IMR-90 (cell line): ENCODE measurements at regions not wholly inside any gene's neighbourhood (a gene's known extent, or its start where the extent isn't known, plus 50 kb on each side); places are given as distances from the start of the nearest gene placed in this dataset.

ENCODE experiments used
- ATAC-seq: fragments of 200-7000 bp; cut with Tn5 transposase; 2 replicates; pipeline ENCODE4 v1.9.1; 2020; ENCODE audit warnings: low read depth, mild to moderate bottlenecking, moderate library complexity
- BruUV-seq: library from RNA; stranded (reverse); fragments of 400-500 nt; replicated peaks from 2 replicates; lab custom pipeline; 2021; lab: Mats Ljungman, UMichigan
- CTCF ChIA-PET: fragments of 300-600 bp; formaldehyde crosslinking; extraction: SDS; loops from one replicate; lab custom pipeline; 2021; ENCODE audit warnings: antibody characterized with exemption; lab: Yijun Ruan, JAX
- POLR2A ChIA-PET: fragments of 300-600 bp; sonication (Branson Sonifier 250); formaldehyde crosslinking; loops from one replicate; lab custom pipeline; 2022; ENCODE audit warnings: antibody characterized with exemption; ENCODE audit not compliant: unreplicated experiment; lab: Charles Lee
- DNase-seq: peaks from one replicate; pipeline ENCODE4 v3.0.0; 2013
- H2AFZ ChIP-seq: replicated peaks from 2 replicates; pipeline ENCODE3; 2013; ENCODE audit warnings: low read length, mild to moderate bottlenecking; ENCODE audit not compliant: poor library complexity
- H2AK5ac ChIP-seq: 2 replicates; pipeline ENCODE4 v1.6.1; 2013; ENCODE audit warnings: low read depth, low read length, inconsistent platforms
- H2AK9ac ChIP-seq: replicated peaks from 2 replicates; pipeline ENCODE3; 2013; ENCODE audit warnings: mild to moderate bottlenecking, low read depth, low read length, moderate library complexity; ENCODE audit not compliant: poor library complexity
- H2BK120ac ChIP-seq: 2 replicates; pipeline ENCODE4 v1.6.1; 2013; ENCODE audit warnings: low read depth, low read length, inconsistent platforms
- H2BK15ac ChIP-seq: 3 replicates; pipeline ENCODE4 v1.6.1; 2013; ENCODE audit warnings: low read depth, low read length, inconsistent platforms
- H2BK20ac ChIP-seq: 2 replicates; pipeline ENCODE4 v1.6.1; 2013; ENCODE audit warnings: low read depth, mild to moderate bottlenecking, inconsistent platforms, low read length, moderate library complexity
- H2BK5ac ChIP-seq: 2 replicates; pipeline ENCODE4 v1.6.1; 2013; ENCODE audit warnings: mild to moderate bottlenecking, low read depth, low read length, inconsistent platforms; ENCODE audit not compliant: poor library complexity, severe bottlenecking
- H3K14ac ChIP-seq: replicated peaks from 2 replicates; pipeline ENCODE4 v1.6.1; 2013; ENCODE audit warnings: low read depth, low read length, inconsistent platforms
- H3K18ac ChIP-seq: 2 replicates; pipeline ENCODE4 v1.6.1; 2013; ENCODE audit warnings: low read depth, low read length, control low read depth
- H3K23ac ChIP-seq: 2 replicates; pipeline ENCODE4 v1.6.1; 2013; ENCODE audit warnings: low read depth, low read length, inconsistent platforms
- H3K27ac ChIP-seq: 2 replicates; pipeline ENCODE4 v1.5.1; 2013; ENCODE audit warnings: mild to moderate bottlenecking, control low read depth, low read length; ENCODE audit not compliant: insufficient read depth
- H3K27me3 ChIP-seq: 2 replicates; pipeline ENCODE4 v1.6.1; 2013; ENCODE audit warnings: low read length; ENCODE audit not compliant: control insufficient read depth, insufficient read depth
- H3K36me3 ChIP-seq: 2 replicates; pipeline ENCODE4 v1.6.1; 2013; ENCODE audit warnings: low read length, mixed read lengths; ENCODE audit not compliant: control insufficient read depth, insufficient read depth
- H3K4ac ChIP-seq: 2 replicates; pipeline ENCODE4 v1.6.1; 2013; ENCODE audit warnings: low read depth, low read length, inconsistent platforms
- H3K4me1 ChIP-seq: 2 replicates; pipeline ENCODE4 v1.6.1; 2013; ENCODE audit warnings: low read length, mixed read lengths; ENCODE audit not compliant: control insufficient read depth, insufficient read depth
- H3K4me2 ChIP-seq: 2 replicates; pipeline ENCODE4 v1.6.1; 2013; ENCODE audit warnings: low read depth, mild to moderate bottlenecking, control low read depth, low read length, moderate library complexity
- H3K4me3 ChIP-seq: 2 replicates; pipeline ENCODE4 v1.5.1; 2013; ENCODE audit warnings: low read depth, mild to moderate bottlenecking, control low read depth, low read length, moderate library complexity; ENCODE audit not compliant: insufficient read depth
- H3K56ac ChIP-seq: 2 replicates; pipeline ENCODE4 v1.6.1; 2013; ENCODE audit warnings: low read length, inconsistent platforms; ENCODE audit not compliant: insufficient read depth; ENCODE audit errors: extremely low read depth
- H3K79me1 ChIP-seq, 2 experiments: 2 replicates each; pipeline ENCODE4 v1.6.1; 2013; ENCODE audit warnings: low read length in 2 of 2, inconsistent platforms in 1 of 2, low read depth in 1 of 2
- H3K9ac ChIP-seq: 2 replicates; pipeline ENCODE4 v1.6.1; 2013; ENCODE audit warnings: low read depth, low read length, control low read depth
- H3K9me1 ChIP-seq: 2 replicates; pipeline ENCODE4 v1.6.1; 2013; ENCODE audit warnings: low read length, inconsistent platforms; ENCODE audit not compliant: insufficient read depth
- H3K9me3 ChIP-seq: 2 replicates; pipeline ENCODE4 v1.6.1; 2013; ENCODE audit warnings: low read length; ENCODE audit not compliant: control insufficient read depth, insufficient read depth
- H4K20me1 ChIP-seq: 2 replicates; pipeline ENCODE4 v1.6.1; 2013; ENCODE audit warnings: low read length, inconsistent platforms; ENCODE audit not compliant: insufficient read depth
- H4K5ac ChIP-seq: 2 replicates; pipeline ENCODE4 v1.6.1; 2013; ENCODE audit warnings: mild to moderate bottlenecking, low read depth, low read length, control low read depth
- H4K8ac ChIP-seq, 2 experiments: 2 replicates each; pipeline ENCODE4 v1.6.1; 2013; ENCODE audit warnings: low read depth in 2 of 2, low read length in 2 of 2, control low read depth in 1 of 2, inconsistent platforms in 1 of 2
- H4K91ac ChIP-seq: 2 replicates; pipeline ENCODE4 v1.6.1; 2013; ENCODE audit warnings: low read depth, low read length, inconsistent platforms; ENCODE audit not compliant: insufficient read depth
- BHLHE40 ChIP-seq: fragments of 150-350 bp; IDR thresholded peaks from 2 replicates; pipeline ENCODE4 v1.6.1; 2016; ENCODE audit warnings: mild to moderate bottlenecking, low read depth, low read length
- CHD1 ChIP-seq: IDR thresholded peaks from 2 replicates; pipeline ENCODE4 v1.6.1; 2012; ENCODE audit warnings: low read depth, low read length, improper control_type of control experiment
- FOS ChIP-seq: fragments of 150-350 bp; IDR thresholded peaks from 2 replicates; pipeline ENCODE4 v1.6.1; 2016; ENCODE audit warnings: low read depth, low read length
- MAFK ChIP-seq: IDR thresholded peaks from 2 replicates; pipeline ENCODE4 v1.6.1; 2012; ENCODE audit warnings: low read depth, low read length, improper control_type of control experiment
- MAZ ChIP-seq: IDR thresholded peaks from 2 replicates; pipeline ENCODE4 v1.6.1; 2012; ENCODE audit warnings: low read depth, mild to moderate bottlenecking, low read length, improper control_type of control experiment, moderate library complexity, borderline replicate concordance
- MXI1 ChIP-seq: IDR thresholded peaks from 2 replicates; pipeline ENCODE4 v1.6.1; 2012; ENCODE audit warnings: low read depth, mild to moderate bottlenecking, low read length, moderate library complexity, borderline replicate concordance
- NFE2L2 ChIP-seq: fragments of 150-350 bp; IDR thresholded peaks from 2 replicates; pipeline ENCODE4 v1.6.1; 2016; ENCODE audit warnings: low read depth, mild to moderate bottlenecking, low read length
- POLR2A ChIP-seq: IDR thresholded peaks from 2 replicates; pipeline ENCODE4 v1.6.1; 2012; ENCODE audit warnings: mild to moderate bottlenecking, low read depth, low read length
- RAD21 ChIP-seq: IDR thresholded peaks from 2 replicates; pipeline ENCODE4 v1.6.1; 2012; ENCODE audit warnings: low read length, improper control_type of control experiment
- RCOR1 ChIP-seq: IDR thresholded peaks from 2 replicates; pipeline ENCODE4 v1.6.1; 2012; ENCODE audit warnings: mild to moderate bottlenecking, low read length, improper control_type of control experiment; ENCODE audit not compliant: insufficient replicate concordance
- RFX5 ChIP-seq: IDR thresholded peaks from 2 replicates; pipeline ENCODE4 v1.8.0; 2012; ENCODE audit warnings: low read depth, mild to moderate bottlenecking, low read length, moderate library complexity
- WGBS, 2 experiments: methylation state at CpG; one replicate each; pipeline versions ENCODE4 v1.1.5 to v1.1.7; 2013; ENCODE audit warnings: missing lambda C conversion rate in 2 of 2; ENCODE audit not compliant: insufficient read length in 1 of 2; ENCODE audit errors: extremely low coverage in 2 of 2; 5-methylcytosine and 5-hydroxymethylcytosine counted together
- dilution Hi-C: fragments of 300-500 bp; cut with HindIII; formaldehyde crosslinking; loops from one replicate; pipeline ENCODE4 v1.14.3; 2018; ENCODE audit warnings: low sequenced_read_pairs; ENCODE audit not compliant: unreplicated experiment
- in situ Hi-C: fragments of 300-500 bp; cut with MboI; formaldehyde crosslinking; loops from 3 replicates; pipeline ENCODE4 v1.14.3; 2019; ENCODE audit warnings: low sequenced_read_pairs, inconsistent platforms, mixed read lengths
- intact Hi-C: fragments of 100-400 bp; cut with micrococcal nuclease; formaldehyde crosslinking; loops from 2 replicates; pipeline ENCODE4 v1.10.0; 2022
- TF ChIP-seq, protein P1 (sequence below): fragments of 150-350 bp; IDR thresholded peaks from 2 replicates; pipeline ENCODE4 v1.6.1; 2016; ENCODE audit warnings: low read depth, mild to moderate bottlenecking, low read length, moderate library complexity, borderline replicate concordance
- TF ChIP-seq, protein P2 (sequence below): conservative IDR thresholded peaks from 2 replicates; pipeline ENCODE4 v1.5.1; 2012; ENCODE audit warnings: mild to moderate bottlenecking, low read depth, low read length, improper control_type of control experiment

DNA sequence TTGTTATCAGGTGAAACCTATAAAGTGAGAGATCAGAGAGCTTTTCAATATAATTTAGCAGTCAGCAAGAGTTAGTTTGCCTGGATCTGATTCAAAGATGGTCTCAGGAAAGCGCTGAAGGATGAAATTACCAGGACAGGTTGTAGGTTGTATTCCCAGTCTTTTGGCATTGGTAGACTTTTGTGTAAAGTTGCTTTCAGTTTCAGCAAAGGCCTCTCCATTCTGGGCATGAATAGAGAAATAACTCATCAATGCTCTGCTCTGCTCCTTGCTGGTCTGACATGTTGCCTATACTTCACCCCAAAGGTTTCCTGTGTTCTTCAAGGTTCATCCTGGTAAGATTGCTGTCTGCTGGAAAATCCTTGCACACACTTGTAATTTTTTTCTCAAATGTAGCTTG lies 714.8 kb downstream of the EPM2A start:
- no peaks in the 10 kb centered on the region for H3K79me1 ChIP-seq
- H3K4me1 ChIP-seq, result peaks cover 8% of the 10 kb centered on the region
- H2BK15ac ChIP-seq, result no peak overlapping the region
- no peak overlapping the region for H2BK120ac ChIP-seq
- peaks cover 5% of the 10 kb centered on the region for H3K9me1 ChIP-seq
- dilution Hi-C loops, result no loop called here
- H3K9ac ChIP-seq, result no peak overlapping the region
- POLR2A ChIA-PET, result no interaction called here
- no peak overlapping the region for H2BK20ac ChIP-seq
- no peaks in the 10 kb centered on the region for H3K9me3 ChIP-seq
- intact Hi-C loops, result no loop called here
- H3K27me3 ChIP-seq, result no peaks in the 10 kb centered on the region
- H3K18ac ChIP-seq, result no peak overlapping the region
- H4K5ac ChIP-seq, result no peak overlapping the region
- H3K4me2 ChIP-seq, result no peak overlapping the region
- CTCF ChIA-PET, result no interaction called here
- H3K56ac ChIP-seq, result no peak overlapping the region
- no peak for TF ChIP-seq BHLHE40
- TF ChIP-seq CHD1, result no peak
- no peak for TF ChIP-seq MAFK
- TF ChIP-seq, protein P1, sequence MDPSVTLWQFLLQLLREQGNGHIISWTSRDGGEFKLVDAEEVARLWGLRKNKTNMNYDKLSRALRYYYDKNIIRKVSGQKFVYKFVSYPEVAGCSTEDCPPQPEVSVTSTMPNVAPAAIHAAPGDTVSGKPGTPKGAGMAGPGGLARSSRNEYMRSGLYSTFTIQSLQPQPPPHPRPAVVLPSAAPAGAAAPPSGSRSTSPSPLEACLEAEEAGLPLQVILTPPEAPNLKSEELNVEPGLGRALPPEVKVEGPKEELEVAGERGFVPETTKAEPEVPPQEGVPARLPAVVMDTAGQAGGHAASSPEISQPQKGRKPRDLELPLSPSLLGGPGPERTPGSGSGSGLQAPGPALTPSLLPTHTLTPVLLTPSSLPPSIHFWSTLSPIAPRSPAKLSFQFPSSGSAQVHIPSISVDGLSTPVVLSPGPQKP, result no peak
- TF ChIP-seq FOS, result no peak
- TF ChIP-seq RCOR1, result no peak
- TF ChIP-seq RAD21, result no peak
- no peak for TF ChIP-seq NFE2L2
- no peak for TF ChIP-seq RFX5
- TF ChIP-seq, protein P2, sequence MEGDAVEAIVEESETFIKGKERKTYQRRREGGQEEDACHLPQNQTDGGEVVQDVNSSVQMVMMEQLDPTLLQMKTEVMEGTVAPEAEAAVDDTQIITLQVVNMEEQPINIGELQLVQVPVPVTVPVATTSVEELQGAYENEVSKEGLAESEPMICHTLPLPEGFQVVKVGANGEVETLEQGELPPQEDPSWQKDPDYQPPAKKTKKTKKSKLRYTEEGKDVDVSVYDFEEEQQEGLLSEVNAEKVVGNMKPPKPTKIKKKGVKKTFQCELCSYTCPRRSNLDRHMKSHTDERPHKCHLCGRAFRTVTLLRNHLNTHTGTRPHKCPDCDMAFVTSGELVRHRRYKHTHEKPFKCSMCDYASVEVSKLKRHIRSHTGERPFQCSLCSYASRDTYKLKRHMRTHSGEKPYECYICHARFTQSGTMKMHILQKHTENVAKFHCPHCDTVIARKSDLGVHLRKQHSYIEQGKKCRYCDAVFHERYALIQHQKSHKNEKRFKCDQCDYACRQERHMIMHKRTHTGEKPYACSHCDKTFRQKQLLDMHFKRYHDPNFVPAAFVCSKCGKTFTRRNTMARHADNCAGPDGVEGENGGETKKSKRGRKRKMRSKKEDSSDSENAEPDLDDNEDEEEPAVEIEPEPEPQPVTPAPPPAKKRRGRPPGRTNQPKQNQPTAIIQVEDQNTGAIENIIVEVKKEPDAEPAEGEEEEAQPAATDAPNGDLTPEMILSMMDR, result no peak
- TF ChIP-seq MAZ, result no peak
- no peak for TF ChIP-seq MXI1
- no peak for TF ChIP-seq POLR2A
- H2AK5ac ChIP-seq, result no peak overlapping the region
- H3K27ac ChIP-seq, result no peak overlapping the region
- no peak overlapping the region for H2AK9ac ChIP-seq
- H3K23ac ChIP-seq, result no peak overlapping the region
- no TSS peak for BruUV-seq
- H2AFZ ChIP-seq, result no peak overlapping the region
- ATAC-seq (no peak), DNase-seq (no peak)
- H3K4ac ChIP-seq, result no peak overlapping the region
- H2BK5ac ChIP-seq, result no peak overlapping the region
- H4K20me1 ChIP-seq, result no peaks in the 10 kb centered on the region
- no peak overlapping the region for H3K4me3 ChIP-seq
- no peaks in the 10 kb centered on the region for H3K36me3 ChIP-seq
- H4K8ac ChIP-seq, result no peak overlapping the region
- no peak overlapping the region for H4K91ac ChIP-seq
- WGBS, 2 experiments, result no CpG with 5 or more reads among the region's 1 CpG
- H3K14ac ChIP-seq, result no peak overlapping the region
- in situ Hi-C loops, result no loop called here
